ENCODE measurements at regions not wholly inside any gene's neighbourhood (a gene's known extent, or its start where the extent isn't known, plus 50 kb on each side); places are given as distances from the start of the nearest gene placed in this dataset.
A peak's percentile ranks its signal among the peaks of the same experiment; 100 is the strongest.
"Not testable (repeated sequence)": the region's sequence is repeated elsewhere in the genome, so short reads cannot be mapped to it uniquely, and the experiment has no call there.

- ATAC-seq (replicated peaks in 6 of 8) = peak in 5 of 8 experiments; percentile 66 to 97 (median 74)
- in situ Hi-C loops (cut with MboI; ENCODE audit: low pct_unique_long_range_greater_than_20kb in 2 of 9, low sequenced_read_pairs in 9 of 9, unreplicated experiment in 9 of 9) = not testable (repeated sequence)
- 20 to 100% (median 34%) methylated on average over 1 to 3 of the region's 5 CpGs; no CpG with 5 or more reads in 4 of the 10 experiments for WGBS, 10 experiments
Observed at GRCh38 chr4:74505355-74505978, 60.5 kb downstream of the AREG start.

GRCh38 chr4:74509363-74509762 lies 64.4 kb downstream of the AREG start:
- H3K4me1 ChIP-seq (replicated peaks in 1 of 2); H3K4me3 ChIP-seq; H3K27ac ChIP-seq; in situ Hi-C loops (cut with MboI; ENCODE audit: low pct_unique_long_range_greater_than_20kb in 2 of 9, low sequenced_read_pairs in 9 of 9, unreplicated experiment in 9 of 9); ATAC-seq (replicated peaks in 6 of 8): not testable (repeated sequence)
- WGBS, 10 experiments = 31 to 86% (median 67%) methylated on average over 1 to 3 of the region's 3 CpGs; no CpG with 5 or more reads in 1 of the 10 experiments

More at GRCh38 chr4:74505355-74505978, 60.5 kb downstream of the AREG start:
- H3K4me1 ChIP-seq (replicated peaks in 1 of 2); H3K4me3 ChIP-seq; H3K27ac ChIP-seq: not testable (repeated sequence)

- Histone ChIP-seq H3K4me3 (no peak overlapping the region), H3K27ac (no peak overlapping the region), H3K4me1 (replicated peaks in 1 of 2) (no peaks in the 10 kb centered on the region)
- in situ Hi-C loops (cut with MboI; ENCODE audit: low pct_unique_long_range_greater_than_20kb in 2 of 9, low sequenced_read_pairs in 9 of 9, unreplicated experiment in 9 of 9) = no loop called here
- ATAC-seq (replicated peaks in 6 of 8) = no peak
Observed at GRCh38 chr4:74516303-74516702, 71.4 kb downstream of the AREG start.

- in situ Hi-C loops (cut with MboI; ENCODE audit: low pct_unique_long_range_greater_than_20kb in 2 of 9, low sequenced_read_pairs in 9 of 9, unreplicated experiment in 9 of 9) = no loop called here
- H3K27ac ChIP-seq = no peak overlapping the region
- no peak overlapping the region for H3K4me3 ChIP-seq
- no peak for ATAC-seq (replicated peaks in 6 of 8)
- 33 to 100% (median 73%) methylated on average over 1 to 4 of the region's 4 CpGs; no CpG with 5 or more reads in 2 of the 10 experiments for WGBS, 10 experiments
- H3K4me1 ChIP-seq (replicated peaks in 1 of 2) = no peaks in the 10 kb centered on the region
Observed at GRCh38 chr4:74517996-74518395, 73.1 kb downstream of the AREG start.

- no peak for ATAC-seq (replicated peaks in 6 of 8)
- Histone ChIP-seq H3K27ac (no peak overlapping the region), H3K4me3 (no peak overlapping the region), H3K4me1 (replicated peaks in 1 of 2) (no peaks in the 10 kb centered on the region)
- in situ Hi-C loops (cut with MboI; ENCODE audit: low pct_unique_long_range_greater_than_20kb in 2 of 9, low sequenced_read_pairs in 9 of 9, unreplicated experiment in 9 of 9) = no loop called here
- WGBS, 10 experiments = 0 to 89% (median 60%) methylated on average over 1 to 3 of the region's 3 CpGs; no CpG with 5 or more reads in 1 of the 10 experiments
Observed at GRCh38 chr4:74522251-74522991, 77.5 kb downstream of the AREG start.

- Histone ChIP-seq H3K27ac (no peak overlapping the region), H3K4me1 (replicated peaks in 1 of 2) (no peaks in the 10 kb centered on the region), H3K4me3 (no peak overlapping the region)
- no peak for ATAC-seq (replicated peaks in 6 of 8)
- in situ Hi-C loops (cut with MboI; ENCODE audit: low pct_unique_long_range_greater_than_20kb in 2 of 9, low sequenced_read_pairs in 9 of 9, unreplicated experiment in 9 of 9) = no loop called here
- 0 to 75% (median 17%) methylated on average over 1 of the region's 1 CpG; no CpG with 5 or more reads in 5 of the 10 experiments for WGBS, 10 experiments
Observed at GRCh38 chr4:74523096-74523495, 78.2 kb downstream of the AREG start.

GRCh38 chr4:74524985-74525384 lies 80.0 kb downstream of the AREG start:
- in situ Hi-C loops (cut with MboI; ENCODE audit: low pct_unique_long_range_greater_than_20kb in 2 of 9, low sequenced_read_pairs in 9 of 9, unreplicated experiment in 9 of 9) = loop anchor here in 1 of 9 experiments (25.0 kb wide), 1 partner anchor 137 kb away; no protein-coding TSS in a partner anchor
- no peaks in the 10 kb centered on the region for H3K4me1 ChIP-seq (replicated peaks in 1 of 2)
- ATAC-seq (replicated peaks in 6 of 8) = no peak
- H3K27ac ChIP-seq = no peak overlapping the region
- no peak overlapping the region for H3K4me3 ChIP-seq

GRCh38 chr4:74527049-74527448 lies 82.1 kb downstream of the AREG start:
- Histone ChIP-seq H3K4me3 (no peak overlapping the region), H3K4me1 (replicated peaks in 1 of 2) (peaks cover 0 to under 1% of the 10 kb centered on the region in 2 donors), H3K27ac (no peak overlapping the region)
- 50 to 100% (median 83%) methylated on average over 1 of the region's 1 CpG; no CpG with 5 or more reads in 4 of the 10 experiments for WGBS, 10 experiments
- in situ Hi-C loops (cut with MboI; ENCODE audit: low pct_unique_long_range_greater_than_20kb in 2 of 9, low sequenced_read_pairs in 9 of 9, unreplicated experiment in 9 of 9) = loop anchor here in 1 of 9 experiments (25.0 kb wide), 1 partner anchor 135 kb away; no protein-coding TSS in a partner anchor
- no peak for ATAC-seq (replicated peaks in 6 of 8)

- 60 to 100% (median 85%) methylated on average over 1 of the region's 1 CpG; no CpG with 5 or more reads in 6 of the 10 experiments for WGBS, 10 experiments
- in situ Hi-C loops (cut with MboI; ENCODE audit: low pct_unique_long_range_greater_than_20kb in 2 of 9, low sequenced_read_pairs in 9 of 9, unreplicated experiment in 9 of 9) = loop anchor here in 1 of 9 experiments (25.0 kb wide), 1 partner anchor 134 kb away; no protein-coding TSS in a partner anchor
- Histone ChIP-seq H3K4me1 (replicated peaks in 1 of 2) (peaks cover 0 to 3% of the 10 kb centered on the region in 2 donors), H3K27ac (no peak overlapping the region), H3K4me3 (no peak overlapping the region)
- ATAC-seq (replicated peaks in 6 of 8) = peak in 2 of 8 experiments; percentile 64 to 75
Observed at GRCh38 chr4:74528178-74528577, 83.2 kb downstream of the AREG start.

- in situ Hi-C loops (cut with MboI; ENCODE audit: low pct_unique_long_range_greater_than_20kb in 2 of 9, low sequenced_read_pairs in 9 of 9, unreplicated experiment in 9 of 9) = loop anchor here in 1 of 9 experiments (25.0 kb wide), 1 partner anchor 133 kb away; no protein-coding TSS in a partner anchor
- ATAC-seq (replicated peaks in 6 of 8) = no peak
- 20 to 100% (median 82%) methylated on average over 3 to 10 of the region's 11 CpGs for WGBS, 10 experiments
- Histone ChIP-seq H3K27ac (no peak overlapping the region), H3K4me1 (replicated peaks in 1 of 2) (peaks cover 0 to 3% of the 10 kb centered on the region in 2 donors), H3K4me3 (no peak overlapping the region)
Observed at GRCh38 chr4:74529284-74530041, 84.5 kb downstream of the AREG start.

- H3K27ac ChIP-seq = no peak overlapping the region
- peaks cover 0 to 3% of the 10 kb centered on the region in 2 donors for H3K4me1 ChIP-seq (replicated peaks in 1 of 2)
- H3K4me3 ChIP-seq = no peak overlapping the region
- peak in 4 of 8 experiments; percentile 46 to 86 (median 72) for ATAC-seq (replicated peaks in 6 of 8)
- WGBS, 10 experiments = 15 to 71% (median 56%) methylated on average over 1 to 6 of the region's 6 CpGs
- in situ Hi-C loops (cut with MboI; ENCODE audit: low pct_unique_long_range_greater_than_20kb in 2 of 9, low sequenced_read_pairs in 9 of 9, unreplicated experiment in 9 of 9) = loop anchor here in 1 of 9 experiments (25.0 kb wide), 1 partner anchor 130 kb away; no protein-coding TSS in a partner anchor
Observed at GRCh38 chr4:74531963-74532794, 87.2 kb downstream of the AREG start.

GRCh38 chr4:74534121-74534520 lies 89.2 kb downstream of the AREG start:
- ATAC-seq (replicated peaks in 6 of 8) = no peak
- WGBS, 10 experiments = 23 to 100% (median 89%) methylated on average over 1 to 3 of the region's 3 CpGs
- in situ Hi-C loops (cut with MboI; ENCODE audit: low pct_unique_long_range_greater_than_20kb in 2 of 9, low sequenced_read_pairs in 9 of 9, unreplicated experiment in 9 of 9) = loop anchor here in 1 of 9 experiments (25.0 kb wide), 1 partner anchor 128 kb away; no protein-coding TSS in a partner anchor
- Histone ChIP-seq H3K27ac (no peak overlapping the region), H3K4me1 (replicated peaks in 1 of 2) (peaks cover 0 to 3% of the 10 kb centered on the region in 2 donors), H3K4me3 (no peak overlapping the region)
